Esophagus muscularis mucosa (tissue), 3 donors: ENCODE measurements at regions not wholly inside any gene's neighbourhood (a gene's known extent, or its start where the extent isn't known, plus 50 kb on each side); places are given as distances from the start of the nearest gene placed in this dataset.

ENCODE experiments used
- POLR2A ChIP-seq: fragments of 450-650 bp; IDR thresholded peaks from one replicate; pipeline ENCODE4 v1.6.1; 2017; ENCODE audit warnings: antibody characterized with exemption, moderate library complexity, mild to moderate bottlenecking, low read depth
- POLR2AphosphoS5 ChIP-seq, 2 donors: sonication (generic); formaldehyde crosslinking; IDR thresholded peaks; one replicate each; pipeline ENCODE4 v1.6.1; 2017; ENCODE audit warnings: antibody characterized with exemption in 2 of 2
- TF ChIP-seq, protein P1 (sequence below), 3 experiments: fragments of 200-600 bp in 2 of 3; fragments of 450-650 bp in 1 of 3; sonication (generic) in 2 of 3; IDR thresholded peaks; one replicate each; pipeline ENCODE4 v1.5.1; 2017 to 2019; ENCODE audit warnings: antibody characterized with exemption in 3 of 3, mild to moderate bottlenecking in 2 of 3, moderate library complexity in 1 of 3

DNA sequence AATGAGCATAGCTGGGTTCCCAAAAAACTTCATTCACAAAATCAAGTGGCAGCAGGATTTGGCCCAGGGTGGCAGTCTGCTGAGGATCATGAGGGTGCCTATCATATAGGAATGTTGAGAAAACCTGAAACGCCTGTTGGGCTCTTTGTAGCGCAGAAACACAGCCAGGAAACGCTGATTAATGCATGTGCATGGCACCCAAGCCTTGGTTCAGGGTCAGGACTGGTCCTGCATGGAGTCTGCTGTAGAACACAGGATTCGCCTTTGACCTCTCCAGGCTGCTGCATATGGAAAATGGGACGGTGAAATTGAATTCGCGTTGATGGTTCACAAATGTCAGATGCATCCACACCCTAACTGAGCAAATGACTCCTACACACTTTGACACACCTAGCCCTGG is 227.9 kb upstream of the COPS8 start:
- TF ChIP-seq, protein P1, sequence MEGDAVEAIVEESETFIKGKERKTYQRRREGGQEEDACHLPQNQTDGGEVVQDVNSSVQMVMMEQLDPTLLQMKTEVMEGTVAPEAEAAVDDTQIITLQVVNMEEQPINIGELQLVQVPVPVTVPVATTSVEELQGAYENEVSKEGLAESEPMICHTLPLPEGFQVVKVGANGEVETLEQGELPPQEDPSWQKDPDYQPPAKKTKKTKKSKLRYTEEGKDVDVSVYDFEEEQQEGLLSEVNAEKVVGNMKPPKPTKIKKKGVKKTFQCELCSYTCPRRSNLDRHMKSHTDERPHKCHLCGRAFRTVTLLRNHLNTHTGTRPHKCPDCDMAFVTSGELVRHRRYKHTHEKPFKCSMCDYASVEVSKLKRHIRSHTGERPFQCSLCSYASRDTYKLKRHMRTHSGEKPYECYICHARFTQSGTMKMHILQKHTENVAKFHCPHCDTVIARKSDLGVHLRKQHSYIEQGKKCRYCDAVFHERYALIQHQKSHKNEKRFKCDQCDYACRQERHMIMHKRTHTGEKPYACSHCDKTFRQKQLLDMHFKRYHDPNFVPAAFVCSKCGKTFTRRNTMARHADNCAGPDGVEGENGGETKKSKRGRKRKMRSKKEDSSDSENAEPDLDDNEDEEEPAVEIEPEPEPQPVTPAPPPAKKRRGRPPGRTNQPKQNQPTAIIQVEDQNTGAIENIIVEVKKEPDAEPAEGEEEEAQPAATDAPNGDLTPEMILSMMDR (IDR thresholded peaks at IDR 0.05), result no peak
- TF ChIP-seq POLR2AphosphoS5 (IDR thresholded peaks at IDR 0.05) (no peak), POLR2A (no peak)
